Endodermal cell (in vitro differentiated cells): ENCODE measurements at regions not wholly inside any gene's neighbourhood (a gene's known extent, or its start where the extent isn't known, plus 50 kb on each side); places are given as distances from the start of the nearest gene placed in this dataset.

ENCODE experiments used
- DNase-seq: peaks from one replicate; pipeline ENCODE4 v3.0.0-alpha.2; 2017
- H3K27ac ChIP-seq: 2 replicates; pipeline ENCODE4 v1.5.1; 2013; ENCODE audit warnings: mild to moderate bottlenecking, low read depth, low read length, moderate library complexity
- H3K27me3 ChIP-seq: 2 replicates; pipeline ENCODE4 v1.6.1; 2013; ENCODE audit warnings: mild to moderate bottlenecking, low read length, moderate library complexity; ENCODE audit not compliant: insufficient read depth, control insufficient read depth, poor library complexity, severe bottlenecking
- H3K36me3 ChIP-seq: 2 replicates; pipeline ENCODE4 v1.7.0; 2013; ENCODE audit warnings: mild to moderate bottlenecking, low read length, moderate library complexity; ENCODE audit not compliant: control insufficient read depth, insufficient read depth
- H3K4me1 ChIP-seq: one replicate; pipeline ENCODE4 v1.7.0; 2013; ENCODE audit warnings: low read length; ENCODE audit not compliant: control insufficient read depth, insufficient read depth
- H3K4me3 ChIP-seq: 2 replicates; pipeline ENCODE4 v1.5.1; 2013; ENCODE audit warnings: mild to moderate bottlenecking, low read length, moderate library complexity
- H3K9ac ChIP-seq: 2 replicates; pipeline ENCODE4 v1.6.1; 2013; ENCODE audit warnings: mild to moderate bottlenecking, low read length, moderate library complexity; ENCODE audit not compliant: poor library complexity, severe bottlenecking; ENCODE audit errors: extremely low read depth
- H3K9me3 ChIP-seq: 2 replicates; pipeline ENCODE4 v1.6.1; 2013; ENCODE audit warnings: mild to moderate bottlenecking, low read length, moderate library complexity; ENCODE audit not compliant: control insufficient read depth
- H3K27ac Mint-ChIP-seq: 2 replicates; pipeline ENCODE4 v1.8.0; 2020; ENCODE audit warnings: mixed read lengths
- H3K27me3 Mint-ChIP-seq: 2 replicates; pipeline ENCODE4 v1.8.0; 2021; ENCODE audit warnings: mild to moderate bottlenecking, mixed read lengths; ENCODE audit not compliant: insufficient read depth
- H3K36me3 Mint-ChIP-seq: 2 replicates; pipeline ENCODE4 v1.8.0; 2020; ENCODE audit warnings: low read depth, mixed read lengths
- H3K4me1 Mint-ChIP-seq: 2 replicates; pipeline ENCODE4 v1.8.0; 2020; ENCODE audit warnings: mixed read lengths
- H3K4me3 Mint-ChIP-seq: 2 replicates; pipeline ENCODE4 v1.8.0; 2020; ENCODE audit warnings: mild to moderate bottlenecking, moderate library complexity, mixed read lengths
- H3K9me3 Mint-ChIP-seq: 2 replicates; pipeline ENCODE4 v1.8.0; 2020; ENCODE audit warnings: mild to moderate bottlenecking, mixed read lengths
- WGBS, 2 experiments: methylation state at CpG; one replicate each; pipeline versions ENCODE4 v1.1.5 to v1.1.7; 2013; ENCODE audit warnings: missing lambda C conversion rate in 2 of 2, mixed read lengths in 1 of 2; ENCODE audit not compliant: insufficient coverage in 1 of 2, insufficient read length in 1 of 2; 5-methylcytosine and 5-hydroxymethylcytosine counted together
- TF ChIP-seq, protein P1 (sequence below): fragments of 200-600 bp; sonication (generic); conservative IDR thresholded peaks from 2 replicates; pipeline ENCODE4 v1.5.0; 2021; ENCODE audit warnings: antibody characterized with exemption, mild to moderate bottlenecking

GRCh38 chr20:22403632-22404361 lies 180.6 kb downstream of the FOXA2 start:
- Histone ChIP-seq H3K9me3 (peaks cover 2% of the 10 kb centered on the region), H3K27me3 (no peaks in the 10 kb centered on the region), H3K4me3 (peak overlapping the region; percentile 69), H3K27ac (peak overlapping the region; percentile 67), H3K9ac (peak overlapping the region; percentile 17), H3K36me3 (no peaks in the 10 kb centered on the region), H3K4me1 (peaks cover 16% of the 10 kb centered on the region)
- TF ChIP-seq, protein P1, sequence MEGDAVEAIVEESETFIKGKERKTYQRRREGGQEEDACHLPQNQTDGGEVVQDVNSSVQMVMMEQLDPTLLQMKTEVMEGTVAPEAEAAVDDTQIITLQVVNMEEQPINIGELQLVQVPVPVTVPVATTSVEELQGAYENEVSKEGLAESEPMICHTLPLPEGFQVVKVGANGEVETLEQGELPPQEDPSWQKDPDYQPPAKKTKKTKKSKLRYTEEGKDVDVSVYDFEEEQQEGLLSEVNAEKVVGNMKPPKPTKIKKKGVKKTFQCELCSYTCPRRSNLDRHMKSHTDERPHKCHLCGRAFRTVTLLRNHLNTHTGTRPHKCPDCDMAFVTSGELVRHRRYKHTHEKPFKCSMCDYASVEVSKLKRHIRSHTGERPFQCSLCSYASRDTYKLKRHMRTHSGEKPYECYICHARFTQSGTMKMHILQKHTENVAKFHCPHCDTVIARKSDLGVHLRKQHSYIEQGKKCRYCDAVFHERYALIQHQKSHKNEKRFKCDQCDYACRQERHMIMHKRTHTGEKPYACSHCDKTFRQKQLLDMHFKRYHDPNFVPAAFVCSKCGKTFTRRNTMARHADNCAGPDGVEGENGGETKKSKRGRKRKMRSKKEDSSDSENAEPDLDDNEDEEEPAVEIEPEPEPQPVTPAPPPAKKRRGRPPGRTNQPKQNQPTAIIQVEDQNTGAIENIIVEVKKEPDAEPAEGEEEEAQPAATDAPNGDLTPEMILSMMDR, result peak; percentile 2
- no peak for DNase-seq
- 43 to 51% methylated on average over 11 to 13 of the region's 13 CpGs for WGBS, 2 experiments
- Mint-ChIP-seq H3K9me3 (no peaks in the 10 kb centered on the region), H3K27ac (peak overlapping the region; percentile 11), H3K27me3 (peaks cover 2% of the 10 kb centered on the region), H3K4me1 (peaks cover 36% of the 10 kb centered on the region), H3K4me3 (peak overlapping the region; percentile 9), H3K36me3 (no peaks in the 10 kb centered on the region)

DNA sequence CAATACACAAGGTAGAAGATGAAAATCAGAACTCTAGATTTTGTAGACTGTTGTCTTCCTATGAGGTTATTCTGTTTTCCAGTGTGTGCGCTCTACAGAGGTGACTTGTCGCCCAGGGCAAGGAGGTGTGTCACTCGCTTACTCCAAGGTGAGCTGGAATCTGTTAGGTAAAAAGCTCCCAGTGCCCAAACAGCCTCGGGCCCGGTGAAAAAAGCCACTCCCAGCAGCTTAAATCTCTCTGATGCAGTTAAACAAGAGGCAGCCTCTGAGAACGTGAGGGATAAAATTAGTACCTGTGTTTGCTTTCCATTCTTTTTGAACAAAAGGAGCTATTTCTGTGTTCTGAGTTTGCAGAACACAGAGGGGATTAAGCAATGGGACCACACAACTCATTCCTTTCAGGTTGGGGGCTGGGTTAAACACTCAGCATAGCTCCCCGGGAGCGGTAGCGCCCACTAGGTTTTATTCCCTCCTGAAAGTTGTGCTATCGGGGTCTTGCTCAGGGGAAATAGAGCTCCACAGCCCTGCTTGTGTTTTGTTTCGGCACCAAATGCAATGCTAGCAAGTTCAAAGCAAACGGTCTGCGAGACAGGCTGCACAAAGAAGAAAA lies 181.2 kb downstream of the FOXA2 start:
- H3K4me3 Mint-ChIP-seq, result peak overlapping the region; percentile 9
- no peaks in the 10 kb centered on the region for H3K36me3 Mint-ChIP-seq
- H3K9me3 Mint-ChIP-seq, result no peaks in the 10 kb centered on the region
- Histone ChIP-seq H3K36me3 (no peaks in the 10 kb centered on the region), H3K9ac (peak overlapping the region; percentile 17), H3K9me3 (no peaks in the 10 kb centered on the region), H3K4me3 (peak overlapping the region; percentile 69), H3K4me1 (peaks cover 16% of the 10 kb centered on the region), H3K27me3 (no peaks in the 10 kb centered on the region), H3K27ac (peak overlapping the region; percentile 67)
- WGBS, 2 experiments, result 20 to 21% methylated on average over 7 to 13 of the region's 13 CpGs
- H3K27me3 Mint-ChIP-seq, result peaks cover 2% of the 10 kb centered on the region
- peak; percentile 71 for DNase-seq
- peak overlapping the region; percentile 11 for H3K27ac Mint-ChIP-seq
- peaks cover 36% of the 10 kb centered on the region for H3K4me1 Mint-ChIP-seq
- TF ChIP-seq, protein P1, result peak; percentile 20

GRCh38 chr20:22402550-22402949 lies 181.8 kb downstream of the FOXA2 start:
- 70 to 75% methylated on average over 2 to 5 of the region's 7 CpGs for WGBS, 2 experiments
- Mint-ChIP-seq H3K9me3 (no peaks in the 10 kb centered on the region), H3K27me3 (peaks cover 2% of the 10 kb centered on the region), H3K27ac (no peak overlapping the region), H3K4me3 (peak overlapping the region; percentile 9), H3K36me3 (no peaks in the 10 kb centered on the region), H3K4me1 (peaks cover 36% of the 10 kb centered on the region)
- TF ChIP-seq, protein P1, result no peak
- H3K9ac ChIP-seq, result no peak overlapping the region
- H3K27ac ChIP-seq, result no peak overlapping the region
- no peak for DNase-seq
- peak overlapping the region; percentile 69 for H3K4me3 ChIP-seq
- no peaks in the 10 kb centered on the region for H3K9me3 ChIP-seq
- peaks cover 16% of the 10 kb centered on the region for H3K4me1 ChIP-seq
- H3K36me3 ChIP-seq, result no peaks in the 10 kb centered on the region
- no peaks in the 10 kb centered on the region for H3K27me3 ChIP-seq
